ENCODE measurements at regions not wholly inside any gene's neighbourhood (a gene's known extent, or its start where the extent isn't known, plus 50 kb on each side); places are given as distances from the start of the nearest gene placed in this dataset.
"Not testable (repeated sequence)": the region's sequence is repeated elsewhere in the genome, so short reads cannot be mapped to it uniquely, and the experiment has no call there.

- peaks cover 0 to 25% (median 10%) of the 10 kb centered on the region in 5 donors for H3K27me3 ChIP-seq (ENCODE audit: control insufficient read depth in 5 of 5, insufficient read depth in 4 of 5, low read length in 5 of 5)
- H3K4me3 ChIP-seq (ENCODE audit: low read depth in 1 of 5, low read length in 5 of 5); H3K36me3 ChIP-seq (ENCODE audit: control insufficient read depth in 5 of 5, insufficient read depth in 5 of 5, low read length in 5 of 5); H3K27ac ChIP-seq (ENCODE audit: low read depth, low read length); H3K9ac ChIP-seq (ENCODE audit: low read length in 5 of 5); H3K9me3 ChIP-seq (ENCODE audit: control insufficient read depth in 5 of 5, low read length in 5 of 5); H3K4me1 ChIP-seq (ENCODE audit: control insufficient read depth in 5 of 5, insufficient read depth in 5 of 5, low read length in 5 of 5): not testable (repeated sequence)
Measured at GRCh38 chr6:26749759-26750126, 90.2 kb upstream of the ZNF322 start.

- Histone ChIP-seq H3K36me3 (ENCODE audit: control insufficient read depth in 5 of 5, insufficient read depth in 5 of 5, low read length in 5 of 5) (no peaks in the 10 kb centered on the region), H3K4me3 (ENCODE audit: low read depth in 1 of 5, low read length in 5 of 5) (no peak overlapping the region), H3K9me3 (ENCODE audit: control insufficient read depth in 5 of 5, low read length in 5 of 5) (no peaks in the 10 kb centered on the region), H3K27me3 (ENCODE audit: control insufficient read depth in 5 of 5, insufficient read depth in 4 of 5, low read length in 5 of 5) (peaks cover 0 to 20% (median 6%) of the 10 kb centered on the region in 5 donors), H3K4me1 (ENCODE audit: control insufficient read depth in 5 of 5, insufficient read depth in 5 of 5, low read length in 5 of 5) (no peaks in the 10 kb centered on the region), H3K9ac (ENCODE audit: low read length in 5 of 5) (no peak overlapping the region), H3K27ac (ENCODE audit: low read depth, low read length) (no peak overlapping the region)
Measured at GRCh38 chr6:26754212-26754611, 94.7 kb upstream of the ZNF322 start.

GRCh38 chr6:26754801-26755200, 95.3 kb upstream of the ZNF322 start:
- not testable (repeated sequence) for H3K4me3 ChIP-seq (ENCODE audit: low read depth in 1 of 5, low read length in 5 of 5); H3K9me3 ChIP-seq (ENCODE audit: control insufficient read depth in 5 of 5, low read length in 5 of 5); H3K36me3 ChIP-seq (ENCODE audit: control insufficient read depth in 5 of 5, insufficient read depth in 5 of 5, low read length in 5 of 5); H3K9ac ChIP-seq (ENCODE audit: low read length in 5 of 5); H3K4me1 ChIP-seq (ENCODE audit: control insufficient read depth in 5 of 5, insufficient read depth in 5 of 5, low read length in 5 of 5); H3K27ac ChIP-seq (ENCODE audit: low read depth, low read length)
- peaks cover 0 to 18% (median 6%) of the 10 kb centered on the region in 5 donors for H3K27me3 ChIP-seq (ENCODE audit: control insufficient read depth in 5 of 5, insufficient read depth in 4 of 5, low read length in 5 of 5)

DNA sequence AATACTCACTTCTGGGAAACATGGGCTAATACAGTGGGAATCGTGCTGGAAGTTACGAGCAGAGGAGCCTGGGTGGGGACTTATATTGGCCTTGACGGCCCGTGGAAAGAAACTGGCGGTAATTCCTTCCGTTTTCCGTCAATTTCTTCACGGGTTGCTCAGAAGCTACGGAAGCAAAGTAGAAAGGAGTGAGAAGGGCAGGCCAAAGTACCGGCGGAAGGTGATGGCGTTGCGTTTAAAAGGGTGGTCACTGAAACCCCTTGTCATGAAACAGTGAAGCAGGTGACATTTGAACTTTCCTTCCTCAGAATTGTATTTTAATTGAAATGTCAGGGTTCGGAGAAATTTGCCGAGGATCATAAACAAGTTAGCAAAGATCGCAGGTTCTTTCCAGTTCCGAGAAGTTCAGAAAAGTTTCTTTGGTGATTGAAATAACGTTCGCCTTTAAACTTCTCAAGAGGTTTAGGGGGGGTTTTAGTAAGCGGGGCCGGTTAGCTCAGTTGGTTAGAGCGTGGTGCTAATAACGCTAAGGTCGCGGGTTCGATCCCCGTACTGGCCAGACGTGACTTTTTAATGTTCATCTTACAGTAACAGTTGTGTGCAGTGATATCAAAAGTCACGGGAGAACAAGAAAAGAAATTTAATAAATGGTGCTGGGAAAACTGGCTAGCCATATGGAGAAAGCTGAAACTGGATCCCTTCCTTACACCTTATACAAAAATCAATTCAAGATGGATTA, 96.7 kb upstream of the ZNF322 start:
- not testable (repeated sequence) for H3K9me3 ChIP-seq (ENCODE audit: control insufficient read depth in 5 of 5, low read length in 5 of 5); H3K4me3 ChIP-seq (ENCODE audit: low read depth in 1 of 5, low read length in 5 of 5); H3K27ac ChIP-seq (ENCODE audit: low read depth, low read length); H3K36me3 ChIP-seq (ENCODE audit: control insufficient read depth in 5 of 5, insufficient read depth in 5 of 5, low read length in 5 of 5); H3K4me1 ChIP-seq (ENCODE audit: control insufficient read depth in 5 of 5, insufficient read depth in 5 of 5, low read length in 5 of 5); H3K9ac ChIP-seq (ENCODE audit: low read length in 5 of 5)
- peaks cover 0 to 16% (median 6%) of the 10 kb centered on the region in 5 donors for H3K27me3 ChIP-seq (ENCODE audit: control insufficient read depth in 5 of 5, insufficient read depth in 4 of 5, low read length in 5 of 5)

GRCh38 chr6:26766203-26766902, 106.8 kb upstream of the ZNF322 start:
- not testable (repeated sequence) for H3K36me3 ChIP-seq (ENCODE audit: control insufficient read depth in 5 of 5, insufficient read depth in 5 of 5, low read length in 5 of 5); H3K4me3 ChIP-seq (ENCODE audit: low read depth in 1 of 5, low read length in 5 of 5); H3K4me1 ChIP-seq (ENCODE audit: control insufficient read depth in 5 of 5, insufficient read depth in 5 of 5, low read length in 5 of 5); H3K27ac ChIP-seq (ENCODE audit: low read depth, low read length); H3K9ac ChIP-seq (ENCODE audit: low read length in 5 of 5); H3K27me3 ChIP-seq (ENCODE audit: control insufficient read depth in 5 of 5, insufficient read depth in 4 of 5, low read length in 5 of 5); H3K9me3 ChIP-seq (ENCODE audit: control insufficient read depth in 5 of 5, low read length in 5 of 5)

GRCh38 chr6:26770941-26771666, 111.6 kb upstream of the ZNF322 start:
- H3K9ac ChIP-seq (ENCODE audit: low read length in 5 of 5); H3K9me3 ChIP-seq (ENCODE audit: control insufficient read depth in 5 of 5, low read length in 5 of 5); H3K27ac ChIP-seq (ENCODE audit: low read depth, low read length); H3K27me3 ChIP-seq (ENCODE audit: control insufficient read depth in 5 of 5, insufficient read depth in 4 of 5, low read length in 5 of 5); H3K4me1 ChIP-seq (ENCODE audit: control insufficient read depth in 5 of 5, insufficient read depth in 5 of 5, low read length in 5 of 5); H3K36me3 ChIP-seq (ENCODE audit: control insufficient read depth in 5 of 5, insufficient read depth in 5 of 5, low read length in 5 of 5); H3K4me3 ChIP-seq (ENCODE audit: low read depth in 1 of 5, low read length in 5 of 5): not testable (repeated sequence)

DNA sequence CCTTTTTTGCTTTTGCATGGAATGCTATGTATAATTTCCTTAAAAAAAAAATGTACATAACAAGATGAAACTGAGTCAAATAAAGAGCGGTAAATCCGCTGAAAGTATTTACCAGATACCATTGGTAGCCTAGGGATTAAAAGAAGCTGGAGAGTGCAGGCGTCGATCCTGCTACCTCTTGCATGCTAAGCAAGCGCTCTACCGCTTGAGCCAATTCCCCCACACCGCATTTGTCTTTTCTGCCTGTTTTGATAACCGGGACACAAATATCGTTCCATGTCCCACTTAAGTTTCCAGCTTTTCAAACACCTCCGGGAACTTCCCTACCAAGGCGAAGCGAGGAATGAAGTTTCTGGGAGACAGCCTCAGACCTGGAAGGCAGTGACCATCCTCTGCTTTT, 113.9 kb upstream of the ZNF322 start:
- H3K9ac ChIP-seq (ENCODE audit: low read length in 5 of 5); H3K27ac ChIP-seq (ENCODE audit: low read depth, low read length); H3K4me1 ChIP-seq (ENCODE audit: control insufficient read depth in 5 of 5, insufficient read depth in 5 of 5, low read length in 5 of 5); H3K27me3 ChIP-seq (ENCODE audit: control insufficient read depth in 5 of 5, insufficient read depth in 4 of 5, low read length in 5 of 5); H3K36me3 ChIP-seq (ENCODE audit: control insufficient read depth in 5 of 5, insufficient read depth in 5 of 5, low read length in 5 of 5); H3K9me3 ChIP-seq (ENCODE audit: control insufficient read depth in 5 of 5, low read length in 5 of 5); H3K4me3 ChIP-seq (ENCODE audit: low read depth in 1 of 5, low read length in 5 of 5): not testable (repeated sequence)

- not testable (repeated sequence) for H3K4me1 ChIP-seq (ENCODE audit: control insufficient read depth in 5 of 5, insufficient read depth in 5 of 5, low read length in 5 of 5); H3K27ac ChIP-seq (ENCODE audit: low read depth, low read length); H3K27me3 ChIP-seq (ENCODE audit: control insufficient read depth in 5 of 5, insufficient read depth in 4 of 5, low read length in 5 of 5); H3K4me3 ChIP-seq (ENCODE audit: low read depth in 1 of 5, low read length in 5 of 5); H3K9me3 ChIP-seq (ENCODE audit: control insufficient read depth in 5 of 5, low read length in 5 of 5); H3K36me3 ChIP-seq (ENCODE audit: control insufficient read depth in 5 of 5, insufficient read depth in 5 of 5, low read length in 5 of 5); H3K9ac ChIP-seq (ENCODE audit: low read length in 5 of 5)
Measured at GRCh38 chr6:26780563-26780962, 121.0 kb upstream of the ZNF322 start.

DNA sequence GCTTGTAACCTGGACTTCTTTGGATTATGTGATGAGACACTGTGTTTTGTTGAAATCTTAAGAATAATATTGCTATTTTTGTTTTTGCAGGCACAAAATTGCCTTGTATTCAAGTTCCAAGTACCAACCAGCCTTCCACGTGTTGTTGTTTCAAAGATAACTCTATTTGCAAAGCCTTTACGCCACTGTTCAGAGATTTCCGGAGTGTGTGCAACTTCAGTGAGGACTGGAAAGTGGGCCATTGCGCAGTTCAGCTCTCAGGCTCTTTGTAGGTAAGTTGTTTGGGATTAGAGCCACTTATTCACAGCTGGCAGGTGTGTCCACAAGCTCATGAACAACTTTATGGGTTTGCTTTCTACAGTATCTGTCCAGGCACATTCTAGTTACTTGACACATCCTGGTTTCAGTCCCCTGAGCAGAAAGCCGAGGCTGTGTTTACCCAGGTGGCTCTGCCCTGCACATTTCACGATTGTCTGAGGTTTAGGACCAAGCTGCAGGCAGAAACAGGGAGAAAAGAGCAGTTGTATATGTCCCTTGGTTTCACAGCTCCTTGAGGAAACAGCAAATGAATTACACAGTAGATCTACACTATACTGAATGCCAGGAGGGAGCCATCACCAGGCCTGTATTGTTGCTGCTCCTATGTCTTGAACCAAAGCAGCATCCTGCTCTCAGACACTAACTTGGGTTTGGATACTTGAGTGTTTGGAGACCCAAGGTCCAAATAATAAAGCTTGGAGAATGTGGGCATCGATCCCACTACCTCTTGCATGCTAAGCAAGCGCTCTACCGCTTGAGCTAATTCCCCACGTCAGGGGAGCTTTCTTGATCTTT, 136.1 kb upstream of the ZNF322 start:
- not testable (repeated sequence) for H3K36me3 ChIP-seq (ENCODE audit: control insufficient read depth in 5 of 5, insufficient read depth in 5 of 5, low read length in 5 of 5); H3K9me3 ChIP-seq (ENCODE audit: control insufficient read depth in 5 of 5, low read length in 5 of 5); H3K27me3 ChIP-seq (ENCODE audit: control insufficient read depth in 5 of 5, insufficient read depth in 4 of 5, low read length in 5 of 5); H3K4me1 ChIP-seq (ENCODE audit: control insufficient read depth in 5 of 5, insufficient read depth in 5 of 5, low read length in 5 of 5); H3K9ac ChIP-seq (ENCODE audit: low read length in 5 of 5); H3K27ac ChIP-seq (ENCODE audit: low read depth, low read length); H3K4me3 ChIP-seq (ENCODE audit: low read depth in 1 of 5, low read length in 5 of 5)
